ENCODE measurements at regions not wholly inside any gene's neighbourhood (a gene's known extent, or its start where the extent isn't known, plus 50 kb on each side); places are given as distances from the start of the nearest gene placed in this dataset.

GRCh38 chr12:58081488-58081887, 140.1 kb downstream of the ATP23 start:
- TF ChIP-seq ZNF274 (IDR thresholded peaks at IDR 0.05; ENCODE audit: low read depth, low read length) (no peak), CTCF (IDR thresholded peaks at IDR 0.05 in 2 of 3, conservative IDR thresholded peaks at IDR 0.05 in 1 of 3; ENCODE audit: borderline replicate concordance in 1 of 3, insufficient read depth in 1 of 3, low read depth in 2 of 3, low read length in 2 of 3) (no peak), POLR2A (IDR thresholded peaks at IDR 0.05; ENCODE audit: borderline replicate concordance, extremely low read depth, insufficient read depth, insufficient read length) (no peak), REST (IDR thresholded peaks at IDR 0.05; ENCODE audit: low read depth) (no peak), POLR2AphosphoS5 (IDR thresholded peaks at IDR 0.05; ENCODE audit: low read depth, low read length) (no peak), EZH2 (IDR thresholded peaks at IDR 0.05) (no peak), EZH2phosphoT487 (IDR thresholded peaks at IDR 0.05; ENCODE audit: borderline replicate concordance) (no peak)
